ENCODE measurements at regions not wholly inside any gene's neighbourhood (a gene's known extent, or its start where the extent isn't known, plus 50 kb on each side); places are given as distances from the start of the nearest gene placed in this dataset.

DNA sequence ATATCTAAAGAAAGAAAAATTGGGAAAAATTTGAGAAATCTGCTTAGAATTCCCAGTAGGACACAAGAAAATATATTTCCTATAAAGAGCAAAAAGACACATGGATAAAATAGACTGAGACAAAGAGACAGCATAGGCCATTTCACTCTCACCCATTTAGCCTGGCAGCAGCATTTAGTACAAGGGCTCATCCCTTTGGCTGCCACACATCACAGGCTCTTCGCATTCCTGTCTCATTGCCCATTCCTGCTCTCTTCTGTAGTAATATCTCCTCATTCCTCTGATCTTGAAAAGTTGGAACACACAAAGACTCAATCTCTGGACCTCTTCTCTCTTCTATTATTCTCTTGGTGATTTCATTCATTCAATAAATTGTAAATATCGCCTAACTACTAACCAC lies 162.6 kb downstream of the SOX11 start:
- Histone ChIP-seq H3K36me3 (no peaks in the 10 kb centered on the region), H3K4me3 (no peak overlapping the region), H3K4me1 (no peaks in the 10 kb centered on the region), H3K27me3 (no peaks in the 10 kb centered on the region), H3K9me3 (no peaks in the 10 kb centered on the region), H3K27ac (no peak overlapping the region)
- intact Hi-C loops (cut with DNase I): no loop called here
- no peak for TF ChIP-seq POLR2A (IDR thresholded peaks at IDR 0.05)
- no peak for ATAC-seq
- WGBS (ENCODE audit: insufficient coverage, low coverage, low lambda C conversion rate, missing lambda C conversion rate): 62% methylated on average over 2 of the region's 2 CpGs
- no peak for DNase-seq

GRCh38 chr2:5867056-5867455 lies 174.9 kb downstream of the SOX11 start:
- no peaks in the 10 kb centered on the region for H3K4me1 ChIP-seq
- ATAC-seq: no peak
- H3K9me3 ChIP-seq: no peaks in the 10 kb centered on the region
- no peak for DNase-seq
- intact Hi-C loops (cut with DNase I): no loop called here
- TF ChIP-seq POLR2A (IDR thresholded peaks at IDR 0.05): no peak
- TF ChIP-seq, protein P1, sequence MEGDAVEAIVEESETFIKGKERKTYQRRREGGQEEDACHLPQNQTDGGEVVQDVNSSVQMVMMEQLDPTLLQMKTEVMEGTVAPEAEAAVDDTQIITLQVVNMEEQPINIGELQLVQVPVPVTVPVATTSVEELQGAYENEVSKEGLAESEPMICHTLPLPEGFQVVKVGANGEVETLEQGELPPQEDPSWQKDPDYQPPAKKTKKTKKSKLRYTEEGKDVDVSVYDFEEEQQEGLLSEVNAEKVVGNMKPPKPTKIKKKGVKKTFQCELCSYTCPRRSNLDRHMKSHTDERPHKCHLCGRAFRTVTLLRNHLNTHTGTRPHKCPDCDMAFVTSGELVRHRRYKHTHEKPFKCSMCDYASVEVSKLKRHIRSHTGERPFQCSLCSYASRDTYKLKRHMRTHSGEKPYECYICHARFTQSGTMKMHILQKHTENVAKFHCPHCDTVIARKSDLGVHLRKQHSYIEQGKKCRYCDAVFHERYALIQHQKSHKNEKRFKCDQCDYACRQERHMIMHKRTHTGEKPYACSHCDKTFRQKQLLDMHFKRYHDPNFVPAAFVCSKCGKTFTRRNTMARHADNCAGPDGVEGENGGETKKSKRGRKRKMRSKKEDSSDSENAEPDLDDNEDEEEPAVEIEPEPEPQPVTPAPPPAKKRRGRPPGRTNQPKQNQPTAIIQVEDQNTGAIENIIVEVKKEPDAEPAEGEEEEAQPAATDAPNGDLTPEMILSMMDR (IDR thresholded peaks at IDR 0.05): no peak
- no peak overlapping the region for H3K27ac ChIP-seq
- no peak overlapping the region for H3K4me3 ChIP-seq
- H3K27me3 ChIP-seq: no peaks in the 10 kb centered on the region
- WGBS (ENCODE audit: insufficient coverage, low coverage, low lambda C conversion rate, missing lambda C conversion rate): 20% methylated on average over 1 of the region's 9 CpGs
- no peaks in the 10 kb centered on the region for H3K36me3 ChIP-seq

- no peaks in the 10 kb centered on the region for H3K27me3 ChIP-seq
- intact Hi-C loops (cut with DNase I): no loop called here
- no peak for TF ChIP-seq POLR2A (IDR thresholded peaks at IDR 0.05)
- TF ChIP-seq, protein P1 (IDR thresholded peaks at IDR 0.05): no peak
- DNase-seq: no peak
- WGBS (ENCODE audit: insufficient coverage, low coverage, low lambda C conversion rate, missing lambda C conversion rate): 55% methylated on average over 3 of the region's 8 CpGs
- no peak for ATAC-seq
- H3K36me3 ChIP-seq: no peaks in the 10 kb centered on the region
- H3K4me1 ChIP-seq: no peaks in the 10 kb centered on the region
- H3K27ac ChIP-seq: no peak overlapping the region
- H3K4me3 ChIP-seq: no peak overlapping the region
- H3K9me3 ChIP-seq: no peaks in the 10 kb centered on the region
These were observed 176.7 kb downstream of the SOX11 start for GRCh38 chr2:5868931-5869330.

DNA sequence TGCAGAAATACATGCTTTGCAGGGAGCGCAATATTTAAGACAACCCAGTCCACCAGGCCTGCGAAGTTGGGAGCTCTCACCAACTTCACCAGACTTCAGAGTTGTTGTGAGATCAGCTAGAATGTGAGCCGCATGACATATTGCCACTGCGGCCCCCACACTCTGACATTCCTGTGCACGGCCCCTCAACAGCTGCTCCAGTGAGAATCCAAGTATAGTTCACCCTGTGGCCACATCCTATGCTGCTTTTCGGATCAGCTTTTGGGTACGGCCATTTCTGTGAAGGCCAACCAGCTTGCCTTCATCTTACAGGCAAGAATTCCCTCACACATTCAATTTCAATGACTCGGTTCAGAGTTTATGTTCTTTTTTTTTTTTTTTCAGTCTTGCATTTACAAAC lies 177.8 kb downstream of the SOX11 start:
- Histone ChIP-seq H3K27ac (no peak overlapping the region), H3K27me3 (no peaks in the 10 kb centered on the region), H3K4me3 (no peak overlapping the region), H3K9me3 (no peaks in the 10 kb centered on the region), H3K4me1 (no peaks in the 10 kb centered on the region), H3K36me3 (no peaks in the 10 kb centered on the region)
- no peak for TF ChIP-seq POLR2A (IDR thresholded peaks at IDR 0.05)
- TF ChIP-seq, protein P1 (IDR thresholded peaks at IDR 0.05): no peak
- no peak for ATAC-seq
- no peak for DNase-seq
- intact Hi-C loops (cut with DNase I): no loop called here
- WGBS (ENCODE audit: insufficient coverage, low coverage, low lambda C conversion rate, missing lambda C conversion rate): 54% methylated on average over 6 of the region's 8 CpGs

GRCh38 chr2:5877360-5877759 lies 185.2 kb downstream of the SOX11 start:
- Histone ChIP-seq H3K36me3 (no peaks in the 10 kb centered on the region), H3K9me3 (no peaks in the 10 kb centered on the region), H3K27me3 (no peaks in the 10 kb centered on the region), H3K27ac (no peak overlapping the region), H3K4me1 (no peaks in the 10 kb centered on the region), H3K4me3 (no peak overlapping the region)
- 35% methylated on average over 4 of the region's 4 CpGs for WGBS (ENCODE audit: insufficient coverage, low coverage, low lambda C conversion rate, missing lambda C conversion rate)
- intact Hi-C loops (cut with DNase I): no loop called here
- TF ChIP-seq, protein P1 (IDR thresholded peaks at IDR 0.05): no peak
- TF ChIP-seq POLR2A (IDR thresholded peaks at IDR 0.05): no peak
- DNase-seq (no peak), ATAC-seq (no peak)

All from right lobe of liver (tissue), 6 donors.